GM12891 (cell line): ENCODE measurements at regions not wholly inside any gene's neighbourhood (a gene's known extent, or its start where the extent isn't known, plus 50 kb on each side); places are given as distances from the start of the nearest gene placed in this dataset.

ENCODE experiments used
- PAX5 ChIP-seq: IDR thresholded peaks from 2 replicates; pipeline ENCODE4 v1.6.1; 2011; ENCODE audit warnings: low read length, moderate library complexity, mild to moderate bottlenecking; ENCODE audit not compliant: insufficient read depth, severe bottlenecking
- POLR2A ChIP-seq: IDR thresholded peaks from 2 replicates; pipeline ENCODE4 v1.6.1; 2011; ENCODE audit warnings: low read depth, low read length, control low read depth
- POLR2AphosphoS5 ChIP-seq: IDR thresholded peaks from 2 replicates; pipeline ENCODE4 v1.6.1; 2011; ENCODE audit warnings: low read depth, low read length, control low read depth
- POU2F2 ChIP-seq: IDR thresholded peaks from 2 replicates; pipeline ENCODE4 v1.6.1; 2011; ENCODE audit warnings: low read depth, mild to moderate bottlenecking, control low read depth, low read length, moderate library complexity
- SPI1 ChIP-seq: IDR thresholded peaks from 2 replicates; pipeline ENCODE4 v1.6.1; 2011; ENCODE audit warnings: low read depth, low read length, control low read depth
- TAF1 ChIP-seq: IDR thresholded peaks from 2 replicates; pipeline ENCODE4 v1.6.1; 2011; ENCODE audit warnings: low read depth, low read length, control low read depth

DNA sequence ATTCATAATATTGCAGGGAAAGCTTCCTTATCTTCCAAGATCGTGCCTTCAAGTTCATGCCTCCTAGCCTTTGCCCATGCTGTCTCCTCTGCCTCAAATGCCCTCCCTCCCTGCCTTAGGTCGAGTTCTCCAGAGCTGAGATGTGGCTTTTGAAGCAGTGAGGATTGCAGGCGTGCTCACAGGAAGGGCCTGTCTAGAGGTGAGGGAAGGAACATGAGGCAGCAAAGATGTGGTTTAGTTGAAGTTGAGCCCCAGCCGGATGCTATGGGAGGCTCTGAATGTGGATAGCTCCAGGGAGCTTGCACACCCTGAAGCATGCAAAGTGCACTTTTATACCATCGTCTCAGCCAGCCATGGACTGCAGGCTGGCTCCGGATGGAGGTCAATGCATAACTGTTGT lies 754.6 kb upstream of the EEF2KMT start:
- TF ChIP-seq POLR2AphosphoS5 (no peak), POLR2A (no peak), TAF1 (no peak), SPI1 (no peak), POU2F2 (no peak), PAX5 (no peak)
